Left renal cortex interstitium (tissue), 4 donors: ENCODE measurements at regions not wholly inside any gene's neighbourhood (a gene's known extent, or its start where the extent isn't known, plus 50 kb on each side); places are given as distances from the start of the nearest gene placed in this dataset.
A peak's percentile ranks its signal among the peaks of the same experiment; 100 is the strongest.
"Not testable (repeated sequence)": the region's sequence is repeated elsewhere in the genome, so short reads cannot be mapped to it uniquely, and the experiment has no call there.

Source experiments
- DNase-seq, 4 donors: peaks; one replicate each; pipeline ENCODE4 v3.0.0-alpha.2; 2013; ENCODE audit warnings: low read depth in 4 of 4, low spot score in 2 of 4, missing footprints in 1 of 4

GRCh38 chr6:48563433-48563832, 452.4 kb upstream of the PTCHD4 start:
- no peak for DNase-seq

- no peak for DNase-seq
Observed at GRCh38 chr6:48560408-48560807, 449.4 kb upstream of the PTCHD4 start.

GRCh38 chr6:48553467-48554189, 442.6 kb upstream of the PTCHD4 start:
- no peak for DNase-seq

- DNase-seq: no peak
Observed at GRCh38 chr6:48552905-48553304, 441.9 kb upstream of the PTCHD4 start.

GRCh38 chr6:48550603-48551002, 439.6 kb upstream of the PTCHD4 start:
- no peak for DNase-seq

GRCh38 chr6:48542191-48542590, 431.2 kb upstream of the PTCHD4 start:
- no peak for DNase-seq

- DNase-seq: no peak
Observed at GRCh38 chr6:48541649-48542048, 430.7 kb upstream of the PTCHD4 start.

GRCh38 chr6:48535582-48536009, 424.6 kb upstream of the PTCHD4 start:
- DNase-seq: no peak

GRCh38 chr6:48530978-48531377, 420.0 kb upstream of the PTCHD4 start:
- not testable (repeated sequence) for DNase-seq

- no peak for DNase-seq
Observed at GRCh38 chr6:48525849-48526248, 414.9 kb upstream of the PTCHD4 start.

GRCh38 chr6:48520951-48521350, 410.0 kb upstream of the PTCHD4 start:
- DNase-seq: no peak

GRCh38 chr6:48512390-48512789, 401.4 kb upstream of the PTCHD4 start:
- DNase-seq: no peak

GRCh38 chr6:48511378-48511777, 400.4 kb upstream of the PTCHD4 start:
- DNase-seq: no peak

- peak in 1 of 4 donors; percentile 3 for DNase-seq
Observed at GRCh38 chr6:48505621-48506020, 394.6 kb upstream of the PTCHD4 start.

GRCh38 chr6:48493432-48493831, 382.4 kb upstream of the PTCHD4 start:
- DNase-seq: not testable (repeated sequence)

- DNase-seq: no peak
Observed at GRCh38 chr6:48490658-48491057, 379.7 kb upstream of the PTCHD4 start.

- DNase-seq: no peak
Observed at GRCh38 chr6:48486876-48487275, 375.9 kb upstream of the PTCHD4 start.

- no peak for DNase-seq
Observed at GRCh38 chr6:48486373-48486772, 375.4 kb upstream of the PTCHD4 start.

GRCh38 chr6:48476257-48476656, 365.3 kb upstream of the PTCHD4 start:
- no peak for DNase-seq

- no peak for DNase-seq
Observed at GRCh38 chr6:48475275-48475674, 364.3 kb upstream of the PTCHD4 start.

- no peak for DNase-seq
Observed at GRCh38 chr6:48474830-48475229, 363.8 kb upstream of the PTCHD4 start.

- DNase-seq: no peak
Observed at GRCh38 chr6:48474136-48474535, 363.1 kb upstream of the PTCHD4 start.

GRCh38 chr6:48472535-48472934, 361.5 kb upstream of the PTCHD4 start:
- DNase-seq: no peak
